GM12892 (cell line): ENCODE measurements at regions not wholly inside any gene's neighbourhood (a gene's known extent, or its start where the extent isn't known, plus 50 kb on each side); places are given as distances from the start of the nearest gene placed in this dataset.

ENCODE experiments used
- POLR2A ChIP-seq: IDR thresholded peaks from 2 replicates; pipeline ENCODE4 v1.6.1; 2011; ENCODE audit warnings: low read depth, low read length, control low read depth
- POLR2AphosphoS5 ChIP-seq: IDR thresholded peaks from 2 replicates; pipeline ENCODE4 v1.6.1; 2011; ENCODE audit warnings: low read depth, low read length, control low read depth
- TAF1 ChIP-seq: IDR thresholded peaks from 2 replicates; pipeline ENCODE4 v1.6.1; 2011; ENCODE audit warnings: low read depth, mild to moderate bottlenecking, control low read depth, low read length, borderline replicate concordance

GRCh38 chr1:5758000-5758858, 234.0 kb downstream of the NPHP4 start:
- TF ChIP-seq POLR2A (no peak), POLR2AphosphoS5 (no peak), TAF1 (no peak)
